Neutrophil (primary cell): ENCODE measurements at regions not wholly inside any gene's neighbourhood (a gene's known extent, or its start where the extent isn't known, plus 50 kb on each side); places are given as distances from the start of the nearest gene placed in this dataset.

Experiments
- H3K27ac ChIP-seq: fragments of 200-600 bp; sonication (generic); 2 replicates; pipeline ENCODE4 v1.5.1; 2016; ENCODE audit warnings: mild to moderate bottlenecking, moderate library complexity
- H3K27me3 ChIP-seq: fragments of 200-600 bp; sonication (generic); 2 replicates; pipeline ENCODE4 v1.6.0; 2016; ENCODE audit warnings: mild to moderate bottlenecking
- H3K36me3 ChIP-seq: fragments of 200-600 bp; sonication (generic); 2 replicates; pipeline ENCODE4 v1.5.1; 2017
- H3K4me1 ChIP-seq, 2 experiments: fragments of 200-600 bp in 1 of 2; sonication (generic) in 1 of 2; 1 replicate in 1 of 2; 2 replicates in 1 of 2; pipeline versions ENCODE4 v1.5.1 to v1.6.1; 2013 to 2016; ENCODE audit warnings: low read depth in 1 of 2, low read length in 1 of 2, mild to moderate bottlenecking in 1 of 2, moderate library complexity in 1 of 2; ENCODE audit not compliant: control insufficient read depth in 1 of 2, insufficient read depth in 1 of 2
- H3K4me3 ChIP-seq, 2 experiments: fragments of 200-600 bp in 1 of 2; sonication (generic) in 1 of 2; 1 replicate in 1 of 2; 2 replicates in 1 of 2; pipeline ENCODE4 v1.5.1; 2013 to 2016; ENCODE audit warnings: low read depth in 1 of 2, low read length in 1 of 2, mild to moderate bottlenecking in 1 of 2, moderate library complexity in 1 of 2
- H3K9me3 ChIP-seq: fragments of 200-600 bp; sonication (generic); 2 replicates; pipeline ENCODE4 v1.5.1; 2016
- CTCF ChIP-seq: fragments of 200-600 bp; sonication (generic); IDR thresholded peaks from 2 replicates; pipeline ENCODE4 v1.5.1; 2016; ENCODE audit warnings: antibody characterized with exemption

- no peaks in the 10 kb centered on the region for H3K36me3 ChIP-seq
- H3K27ac ChIP-seq = no peak overlapping the region
Measured at GRCh38 chr3:6444888-6445658, 415.8 kb upstream of the GRM7 start.

GRCh38 chr3:6447166-6447801 lies 413.6 kb upstream of the GRM7 start:
- TF ChIP-seq CTCF = no peak
- no peaks in the 10 kb centered on the region for H3K4me1 ChIP-seq

More at GRCh38 chr3:6444888-6445658, 415.8 kb upstream of the GRM7 start:
- TF ChIP-seq CTCF = no peak
- Histone ChIP-seq H3K9me3 (no peaks in the 10 kb centered on the region), H3K4me1 (no peaks in the 10 kb centered on the region), H3K27me3 (no peaks in the 10 kb centered on the region), H3K4me3 (no peak overlapping the region)

GRCh38 chr3:6448011-6448410 lies 412.9 kb upstream of the GRM7 start:
- no peaks in the 10 kb centered on the region for H3K4me1 ChIP-seq
- H3K4me3 ChIP-seq = no peak overlapping the region
- TF ChIP-seq CTCF = no peak
- H3K9me3 ChIP-seq = no peaks in the 10 kb centered on the region
- H3K36me3 ChIP-seq = no peaks in the 10 kb centered on the region
- H3K27me3 ChIP-seq = no peaks in the 10 kb centered on the region
- H3K27ac ChIP-seq = no peak overlapping the region

More at GRCh38 chr3:6447166-6447801, 413.6 kb upstream of the GRM7 start:
- Histone ChIP-seq H3K27ac (no peak overlapping the region), H3K9me3 (no peaks in the 10 kb centered on the region), H3K27me3 (no peaks in the 10 kb centered on the region), H3K36me3 (no peaks in the 10 kb centered on the region), H3K4me3 (no peak overlapping the region)

GRCh38 chr3:6449099-6449498 lies 411.8 kb upstream of the GRM7 start:
- no peak for TF ChIP-seq CTCF
- H3K4me3 ChIP-seq = no peak overlapping the region
- no peaks in the 10 kb centered on the region for H3K4me1 ChIP-seq
- no peaks in the 10 kb centered on the region for H3K27me3 ChIP-seq
- no peak overlapping the region for H3K27ac ChIP-seq
- H3K9me3 ChIP-seq = no peaks in the 10 kb centered on the region
- H3K36me3 ChIP-seq = no peaks in the 10 kb centered on the region

GRCh38 chr3:6452974-6453373 lies 407.9 kb upstream of the GRM7 start:
- H3K4me1 ChIP-seq = no peaks in the 10 kb centered on the region
- H3K9me3 ChIP-seq = no peaks in the 10 kb centered on the region
- H3K27ac ChIP-seq = no peak overlapping the region
- H3K27me3 ChIP-seq = no peaks in the 10 kb centered on the region
- no peak for TF ChIP-seq CTCF
- H3K4me3 ChIP-seq = no peak overlapping the region
- no peaks in the 10 kb centered on the region for H3K36me3 ChIP-seq
